ENCODE measurements at regions not wholly inside any gene's neighbourhood (a gene's known extent, or its start where the extent isn't known, plus 50 kb on each side); places are given as distances from the start of the nearest gene placed in this dataset.
"Not testable (repeated sequence)": the region's sequence is repeated elsewhere in the genome, so short reads cannot be mapped to it uniquely, and the experiment has no call there.

DNA sequence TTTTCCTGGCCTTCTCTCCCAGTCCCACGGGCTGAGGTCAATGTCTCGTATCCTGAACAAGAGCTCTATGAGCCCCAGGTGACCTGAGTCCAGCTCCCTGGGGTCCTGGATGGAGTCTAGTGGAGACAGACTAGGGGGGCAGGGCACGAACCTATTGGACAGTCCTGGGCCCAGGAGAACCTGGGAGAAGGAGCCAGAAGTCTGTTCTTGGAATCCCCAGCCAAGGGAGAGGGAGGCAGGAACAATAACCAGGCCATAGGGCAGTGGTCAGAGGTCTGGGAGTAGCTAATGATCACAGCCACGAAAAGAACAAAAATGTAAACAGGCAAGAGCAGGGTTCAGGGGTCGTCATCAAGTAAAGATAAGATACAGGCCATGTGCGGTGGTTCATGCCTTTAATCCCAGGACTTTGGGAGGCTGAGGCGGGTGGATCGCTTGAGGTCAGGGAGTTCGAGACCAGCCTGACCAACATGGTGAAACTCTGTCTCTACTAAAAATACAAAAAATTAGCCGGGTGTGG lies 60.8 kb downstream of the COPRS start:
- ChIA-PET POLR2A (no interaction called here), CTCF (no interaction called here)
- H3K27ac ChIP-seq (ENCODE audit: low read depth, low read length): no peak overlapping the region
- DNase-seq (no peak), ATAC-seq (no peak)
- no peaks in the 10 kb centered on the region for H3K4me1 ChIP-seq (ENCODE audit: control insufficient read depth in 2 of 2, insufficient read depth in 2 of 2, low read length in 2 of 2)
- no peaks in the 10 kb centered on the region for H3K27me3 ChIP-seq (ENCODE audit: control insufficient read depth in 2 of 2, insufficient read depth in 2 of 2, low read length in 2 of 2)
- Mint-ChIP-seq H3K27me3 (peaks cover 0 to 1% (median 0%) of the 10 kb centered on the region in 5 donors), H3K9me3 (peaks cover 0 to 3% (median 0%) of the 10 kb centered on the region in 11 donors), H3K36me3 (no peaks in the 10 kb centered on the region), H3K27ac (no peak overlapping the region), H3K4me3 (no peak overlapping the region), H3K4me1 (peaks cover 0 to 4% (median 0%) of the 10 kb centered on the region in 7 donors)
- intact Hi-C loops (cut with micrococcal nuclease): no loop called here
- H3K4me3 ChIP-seq (ENCODE audit: low read length): no peak overlapping the region
- H3K36me3 ChIP-seq (ENCODE audit: control insufficient read depth in 2 of 3, insufficient read depth in 3 of 3, low read length in 3 of 3): no peaks in the 10 kb centered on the region
- no peaks in the 10 kb centered on the region for H3K9me3 ChIP-seq (ENCODE audit: control insufficient read depth in 2 of 3, low read length in 3 of 3)

DNA sequence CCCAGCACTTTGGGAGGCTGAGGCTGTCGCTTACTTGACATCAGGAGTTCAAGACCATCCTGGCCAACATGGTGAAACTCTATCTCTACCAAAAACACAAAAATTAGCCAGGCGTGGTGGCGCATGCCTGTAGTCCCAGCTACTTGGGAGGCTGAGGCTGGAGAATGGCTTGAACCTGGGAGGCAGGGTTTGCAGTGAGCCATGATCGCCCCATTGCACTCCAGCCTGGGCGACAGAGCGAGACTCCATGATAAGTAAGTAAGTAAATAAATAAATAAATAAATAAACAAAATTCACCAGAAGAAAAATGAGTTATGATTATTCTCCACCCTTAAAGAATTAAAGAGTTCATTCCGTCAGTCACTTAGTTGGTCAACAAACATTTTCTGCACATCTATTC lies 63.1 kb downstream of the COPRS start:
- H3K4me3 ChIP-seq (ENCODE audit: low read length); H3K27ac Mint-ChIP-seq; intact Hi-C loops (cut with micrococcal nuclease); H3K9me3 ChIP-seq (ENCODE audit: control insufficient read depth in 2 of 3, low read length in 3 of 3); H3K4me1 ChIP-seq (ENCODE audit: control insufficient read depth in 2 of 2, insufficient read depth in 2 of 2, low read length in 2 of 2); H3K36me3 ChIP-seq (ENCODE audit: control insufficient read depth in 2 of 3, insufficient read depth in 3 of 3, low read length in 3 of 3); H3K27ac ChIP-seq (ENCODE audit: low read depth, low read length); H3K9me3 Mint-ChIP-seq; POLR2A ChIA-PET; DNase-seq; ATAC-seq; H3K27me3 ChIP-seq (ENCODE audit: control insufficient read depth in 2 of 2, insufficient read depth in 2 of 2, low read length in 2 of 2); H3K4me3 Mint-ChIP-seq; CTCF ChIA-PET; H3K36me3 Mint-ChIP-seq; H3K4me1 Mint-ChIP-seq: not testable (repeated sequence)
- peaks cover 0 to 14% (median 7%) of the 10 kb centered on the region in 5 donors for H3K27me3 Mint-ChIP-seq

DNA sequence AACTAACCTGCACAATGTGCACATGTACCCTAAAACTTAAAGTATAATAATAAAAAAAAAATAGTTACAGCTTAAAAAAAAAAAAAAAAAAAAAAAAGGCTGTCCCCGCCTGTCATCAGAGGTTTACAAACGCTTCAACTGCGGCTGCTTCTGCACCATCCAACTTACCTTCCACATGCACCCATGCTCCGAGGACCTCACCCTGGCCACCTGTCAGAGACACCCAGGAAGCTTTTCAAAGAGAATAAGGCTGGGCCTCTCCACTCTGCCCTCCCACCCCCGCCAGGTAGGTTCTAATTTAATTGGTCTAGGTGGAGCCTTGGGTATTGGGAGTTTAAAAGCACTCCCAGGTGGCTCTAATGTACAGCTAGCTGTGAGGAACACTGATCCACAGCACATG lies 64.9 kb downstream of the COPRS start:
- peaks cover 0 to 4% (median 0%) of the 10 kb centered on the region in 5 donors for H3K36me3 Mint-ChIP-seq
- no peak overlapping the region for H3K27ac Mint-ChIP-seq
- H3K27me3 Mint-ChIP-seq: peaks cover 0 to 14% (median 7%) of the 10 kb centered on the region in 5 donors
- CTCF ChIA-PET: no interaction called here
- Histone ChIP-seq H3K4me1 (ENCODE audit: control insufficient read depth in 2 of 2, insufficient read depth in 2 of 2, low read length in 2 of 2) (no peaks in the 10 kb centered on the region), H3K4me3 (ENCODE audit: low read length) (no peak overlapping the region), H3K9me3 (ENCODE audit: control insufficient read depth in 2 of 3, low read length in 3 of 3) (no peaks in the 10 kb centered on the region), H3K36me3 (ENCODE audit: control insufficient read depth in 2 of 3, insufficient read depth in 3 of 3, low read length in 3 of 3) (no peaks in the 10 kb centered on the region), H3K27me3 (ENCODE audit: control insufficient read depth in 2 of 2, insufficient read depth in 2 of 2, low read length in 2 of 2) (no peaks in the 10 kb centered on the region), H3K27ac (ENCODE audit: low read depth, low read length) (no peak overlapping the region)
- ATAC-seq (no peak), DNase-seq (no peak)
- POLR2A ChIA-PET: no interaction called here
- no peak overlapping the region for H3K4me3 Mint-ChIP-seq
- peaks cover 0 to 5% (median 0%) of the 10 kb centered on the region in 7 donors for H3K4me1 Mint-ChIP-seq
- H3K9me3 Mint-ChIP-seq: peaks cover 0 to 5% (median 0%) of the 10 kb centered on the region in 11 donors
- intact Hi-C loops (cut with micrococcal nuclease): no loop called here

DNA sequence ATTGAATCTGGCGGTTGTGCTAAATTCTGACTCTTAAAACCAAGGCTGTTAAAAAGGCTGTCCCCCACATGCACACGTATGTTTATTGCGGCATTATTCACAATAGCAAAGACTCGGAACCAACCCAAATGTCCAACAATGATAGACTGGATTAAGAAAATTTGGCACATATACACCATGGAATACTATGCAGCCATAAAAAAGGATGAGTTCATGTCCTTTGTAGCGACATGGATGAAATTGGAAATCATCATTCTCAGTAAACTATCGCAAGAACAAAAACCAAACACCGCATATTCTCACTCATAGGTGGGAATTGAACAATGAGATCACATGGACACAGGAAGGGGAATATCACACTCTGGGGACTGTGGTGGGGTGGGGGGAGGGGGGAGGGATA lies 65.4 kb downstream of the COPRS start:
- H3K36me3 ChIP-seq (ENCODE audit: control insufficient read depth in 2 of 3, insufficient read depth in 3 of 3, low read length in 3 of 3); H3K27ac ChIP-seq (ENCODE audit: low read depth, low read length); H3K4me1 Mint-ChIP-seq; H3K4me3 Mint-ChIP-seq; H3K36me3 Mint-ChIP-seq; POLR2A ChIA-PET; ATAC-seq; H3K4me1 ChIP-seq (ENCODE audit: control insufficient read depth in 2 of 2, insufficient read depth in 2 of 2, low read length in 2 of 2); H3K9me3 ChIP-seq (ENCODE audit: control insufficient read depth in 2 of 3, low read length in 3 of 3); CTCF ChIA-PET; H3K9me3 Mint-ChIP-seq; intact Hi-C loops (cut with micrococcal nuclease); H3K27ac Mint-ChIP-seq; DNase-seq; H3K27me3 ChIP-seq (ENCODE audit: control insufficient read depth in 2 of 2, insufficient read depth in 2 of 2, low read length in 2 of 2); H3K4me3 ChIP-seq (ENCODE audit: low read length): not testable (repeated sequence)
- H3K27me3 Mint-ChIP-seq: peaks cover 0 to 14% (median 7%) of the 10 kb centered on the region in 5 donors

DNA sequence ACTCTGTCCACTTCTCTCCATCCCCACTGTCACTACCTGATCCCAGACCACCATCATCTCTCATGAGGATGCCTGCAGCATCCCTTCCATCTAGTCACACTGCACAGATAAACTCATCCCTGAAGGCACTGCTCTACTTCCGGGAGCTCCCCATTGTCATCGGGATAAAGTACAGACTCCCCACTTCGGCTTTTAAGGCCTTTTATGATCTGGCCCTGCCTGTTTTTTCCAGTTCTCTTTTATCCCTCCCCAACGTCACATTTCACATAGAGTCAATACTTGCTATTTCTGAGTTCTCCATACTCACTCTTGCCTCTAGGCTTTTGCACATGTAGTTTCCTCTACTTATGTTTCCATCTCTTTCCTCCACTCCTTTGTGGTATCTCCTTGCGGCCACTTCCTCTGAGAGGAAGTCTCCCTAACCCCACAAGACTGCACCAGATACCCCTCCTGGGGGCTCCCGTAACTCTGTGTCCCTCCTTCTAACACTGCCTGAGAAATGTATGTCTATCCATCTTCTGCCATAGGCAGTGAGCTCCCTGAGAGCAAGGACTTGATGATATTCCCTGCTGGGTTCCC lies 66.9 kb downstream of the COPRS start:
- H3K27ac Mint-ChIP-seq: no peak overlapping the region
- ChIA-PET CTCF (no interaction called here), POLR2A (no interaction called here)
- intact Hi-C loops (cut with micrococcal nuclease): no loop called here
- H3K9me3 Mint-ChIP-seq: peaks cover 0 to 5% (median 0%) of the 10 kb centered on the region in 11 donors
- no peak overlapping the region for H3K4me3 Mint-ChIP-seq
- H3K4me1 Mint-ChIP-seq: peaks cover 0 to 5% (median 0%) of the 10 kb centered on the region in 7 donors
- Histone ChIP-seq H3K4me3 (ENCODE audit: low read length) (no peak overlapping the region), H3K27ac (ENCODE audit: low read depth, low read length) (no peak overlapping the region), H3K4me1 (ENCODE audit: control insufficient read depth in 2 of 2, insufficient read depth in 2 of 2, low read length in 2 of 2) (no peaks in the 10 kb centered on the region), H3K9me3 (ENCODE audit: control insufficient read depth in 2 of 3, low read length in 3 of 3) (no peaks in the 10 kb centered on the region), H3K27me3 (ENCODE audit: control insufficient read depth in 2 of 2, insufficient read depth in 2 of 2, low read length in 2 of 2) (no peaks in the 10 kb centered on the region), H3K36me3 (ENCODE audit: control insufficient read depth in 2 of 3, insufficient read depth in 3 of 3, low read length in 3 of 3) (no peaks in the 10 kb centered on the region)
- peaks cover 0 to 4% (median 0%) of the 10 kb centered on the region in 5 donors for H3K36me3 Mint-ChIP-seq
- DNase-seq (no peak), ATAC-seq (no peak)
- peaks cover 0 to 14% (median 7%) of the 10 kb centered on the region in 5 donors for H3K27me3 Mint-ChIP-seq

DNA sequence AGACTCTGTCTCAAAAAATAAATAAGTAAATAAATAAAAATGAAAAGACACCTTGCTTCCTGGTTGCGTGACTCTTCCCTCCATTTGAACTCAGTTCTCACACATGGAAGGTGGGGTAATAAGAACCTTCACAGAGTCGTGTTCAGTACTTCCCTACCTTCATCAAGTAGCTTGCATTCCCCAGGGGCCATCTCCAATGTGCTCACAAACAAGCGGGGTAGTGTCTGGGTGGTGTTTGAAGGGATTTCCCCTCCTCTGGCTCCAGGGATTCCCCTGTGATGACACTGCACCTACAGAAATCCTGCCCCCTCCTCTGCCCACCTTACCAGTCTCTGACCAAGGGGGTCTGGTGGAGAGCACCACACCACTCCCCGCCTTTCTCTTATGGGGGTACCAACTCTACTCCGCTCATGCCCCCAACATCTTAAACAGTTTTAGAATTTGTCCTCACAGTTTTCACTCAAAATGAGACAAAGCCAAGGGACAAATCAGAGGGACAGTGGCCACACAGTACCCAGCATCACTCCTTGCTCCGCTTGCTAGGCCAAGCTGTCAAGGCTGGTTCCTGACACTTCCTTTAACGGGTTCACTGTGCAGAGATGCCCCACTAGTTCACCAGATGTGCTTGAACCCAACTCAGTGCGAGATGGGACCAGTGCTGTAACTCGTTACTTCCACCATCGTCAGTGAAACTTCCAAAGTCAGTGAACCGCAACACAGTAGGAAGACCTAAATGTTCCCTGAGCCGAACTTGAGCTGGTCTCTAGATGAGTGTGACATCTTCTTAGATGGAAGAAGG lies 69.1 kb downstream of the COPRS start:
- Histone ChIP-seq H3K9me3 (ENCODE audit: control insufficient read depth in 2 of 3, low read length in 3 of 3) (no peaks in the 10 kb centered on the region), H3K27ac (ENCODE audit: low read depth, low read length) (no peak overlapping the region), H3K27me3 (ENCODE audit: control insufficient read depth in 2 of 2, insufficient read depth in 2 of 2, low read length in 2 of 2) (no peaks in the 10 kb centered on the region), H3K4me1 (ENCODE audit: control insufficient read depth in 2 of 2, insufficient read depth in 2 of 2, low read length in 2 of 2) (no peaks in the 10 kb centered on the region), H3K4me3 (ENCODE audit: low read length) (no peak overlapping the region), H3K36me3 (ENCODE audit: control insufficient read depth in 2 of 3, insufficient read depth in 3 of 3, low read length in 3 of 3) (no peaks in the 10 kb centered on the region)
- ATAC-seq: no peak
- Mint-ChIP-seq H3K9me3 (peaks cover 0 to 5% (median 0%) of the 10 kb centered on the region in 11 donors), H3K36me3 (peaks cover 0 to 4% (median 0%) of the 10 kb centered on the region in 5 donors), H3K4me3 (no peak overlapping the region), H3K4me1 (peaks cover 0 to 5% (median 0%) of the 10 kb centered on the region in 7 donors), H3K27me3 (peaks cover 3 to 14% (median 7%) of the 10 kb centered on the region in 5 donors), H3K27ac (no peak overlapping the region)
- DNase-seq: no peak
- intact Hi-C loops (cut with micrococcal nuclease): no loop called here
- ChIA-PET CTCF (no interaction called here), POLR2A (no interaction called here)

DNA sequence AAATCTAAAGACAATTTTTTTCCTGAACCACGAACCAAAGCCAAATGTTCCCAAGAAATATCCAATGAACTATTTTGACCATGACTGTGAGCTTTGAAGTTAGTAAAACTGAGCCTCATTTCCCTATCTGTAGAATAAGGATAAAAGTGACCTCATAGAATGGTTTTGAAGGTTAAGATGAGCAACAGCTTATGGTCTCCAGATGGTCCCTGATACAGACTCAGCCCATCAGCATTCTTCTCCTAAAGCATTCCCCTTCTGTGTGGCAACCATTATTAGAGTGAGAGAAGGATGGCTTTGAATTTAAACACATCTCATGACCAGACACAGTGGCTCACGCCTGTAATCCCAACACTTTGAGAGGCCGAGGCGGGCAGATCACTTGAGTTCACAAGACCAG lies 70.1 kb downstream of the COPRS start:
- H3K9me3 ChIP-seq (ENCODE audit: control insufficient read depth in 2 of 3, low read length in 3 of 3): no peaks in the 10 kb centered on the region
- DNase-seq: no peak
- intact Hi-C loops (cut with micrococcal nuclease): no loop called here
- POLR2A ChIA-PET: no interaction called here
- H3K36me3 ChIP-seq (ENCODE audit: control insufficient read depth in 2 of 3, insufficient read depth in 3 of 3, low read length in 3 of 3): no peaks in the 10 kb centered on the region
- H3K9me3 Mint-ChIP-seq: peaks cover 0 to 5% (median 0%) of the 10 kb centered on the region in 11 donors
- H3K4me1 ChIP-seq (ENCODE audit: control insufficient read depth in 2 of 2, insufficient read depth in 2 of 2, low read length in 2 of 2): no peaks in the 10 kb centered on the region
- H3K36me3 Mint-ChIP-seq: peaks cover 0 to 4% (median 0%) of the 10 kb centered on the region in 5 donors
- peaks cover 0 to 5% (median 0%) of the 10 kb centered on the region in 7 donors for H3K4me1 Mint-ChIP-seq
- H3K27ac ChIP-seq (ENCODE audit: low read depth, low read length): no peak overlapping the region
- no peaks in the 10 kb centered on the region for H3K27me3 ChIP-seq (ENCODE audit: control insufficient read depth in 2 of 2, insufficient read depth in 2 of 2, low read length in 2 of 2)
- ATAC-seq: no peak
- H3K4me3 ChIP-seq (ENCODE audit: low read length): no peak overlapping the region
- H3K27me3 Mint-ChIP-seq: peaks cover 5 to 14% (median 7%) of the 10 kb centered on the region in 5 donors
- no peak overlapping the region for H3K4me3 Mint-ChIP-seq
- CTCF ChIA-PET: no interaction called here
- no peak overlapping the region for H3K27ac Mint-ChIP-seq

Data from naive thymus-derived CD4-positive, alpha-beta T cell (primary cell).